ENCODE measurements at regions not wholly inside any gene's neighbourhood (a gene's known extent, or its start where the extent isn't known, plus 50 kb on each side); places are given as distances from the start of the nearest gene placed in this dataset.

DNA sequence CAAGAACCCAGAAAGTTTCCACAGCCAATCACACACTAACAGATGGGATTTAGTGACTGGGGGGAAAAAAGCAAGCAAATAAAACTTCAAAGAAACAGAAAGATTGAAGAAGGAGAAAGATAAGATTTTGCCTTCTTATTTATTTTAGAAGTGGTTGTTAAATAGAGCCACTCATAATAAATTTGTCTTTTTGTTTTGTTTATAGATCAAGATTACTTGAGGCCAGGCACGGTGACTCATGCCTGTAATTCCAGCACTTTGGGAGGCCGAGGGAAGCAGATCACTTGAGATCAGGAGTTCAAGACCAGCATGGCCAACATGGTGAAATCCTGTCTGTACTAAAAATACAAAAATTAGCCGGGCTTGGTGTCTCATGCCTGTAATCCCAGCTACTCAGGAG is 94.9 kb upstream of the RANBP3L start:
- no peak for DNase-seq (ENCODE audit: low spot score)
- H3K9me3 Mint-ChIP-seq (ENCODE audit: unreplicated experiment) = no peaks in the 10 kb centered on the region
- H3K4me1 Mint-ChIP-seq (ENCODE audit: unreplicated experiment) = peaks cover 2% of the 10 kb centered on the region
- no peak overlapping the region for H3K4me3 Mint-ChIP-seq (ENCODE audit: unreplicated experiment)
- H3K27ac Mint-ChIP-seq (ENCODE audit: unreplicated experiment) = no peak overlapping the region
- peaks cover 2% of the 10 kb centered on the region for H3K27me3 Mint-ChIP-seq (ENCODE audit: unreplicated experiment)
- TF ChIP-seq, protein P1, sequence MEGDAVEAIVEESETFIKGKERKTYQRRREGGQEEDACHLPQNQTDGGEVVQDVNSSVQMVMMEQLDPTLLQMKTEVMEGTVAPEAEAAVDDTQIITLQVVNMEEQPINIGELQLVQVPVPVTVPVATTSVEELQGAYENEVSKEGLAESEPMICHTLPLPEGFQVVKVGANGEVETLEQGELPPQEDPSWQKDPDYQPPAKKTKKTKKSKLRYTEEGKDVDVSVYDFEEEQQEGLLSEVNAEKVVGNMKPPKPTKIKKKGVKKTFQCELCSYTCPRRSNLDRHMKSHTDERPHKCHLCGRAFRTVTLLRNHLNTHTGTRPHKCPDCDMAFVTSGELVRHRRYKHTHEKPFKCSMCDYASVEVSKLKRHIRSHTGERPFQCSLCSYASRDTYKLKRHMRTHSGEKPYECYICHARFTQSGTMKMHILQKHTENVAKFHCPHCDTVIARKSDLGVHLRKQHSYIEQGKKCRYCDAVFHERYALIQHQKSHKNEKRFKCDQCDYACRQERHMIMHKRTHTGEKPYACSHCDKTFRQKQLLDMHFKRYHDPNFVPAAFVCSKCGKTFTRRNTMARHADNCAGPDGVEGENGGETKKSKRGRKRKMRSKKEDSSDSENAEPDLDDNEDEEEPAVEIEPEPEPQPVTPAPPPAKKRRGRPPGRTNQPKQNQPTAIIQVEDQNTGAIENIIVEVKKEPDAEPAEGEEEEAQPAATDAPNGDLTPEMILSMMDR (IDR thresholded peaks at IDR 0.05; ENCODE audit: unreplicated experiment) = no peak
- no peaks in the 10 kb centered on the region for H3K36me3 Mint-ChIP-seq (ENCODE audit: low read depth, unreplicated experiment)

DNA sequence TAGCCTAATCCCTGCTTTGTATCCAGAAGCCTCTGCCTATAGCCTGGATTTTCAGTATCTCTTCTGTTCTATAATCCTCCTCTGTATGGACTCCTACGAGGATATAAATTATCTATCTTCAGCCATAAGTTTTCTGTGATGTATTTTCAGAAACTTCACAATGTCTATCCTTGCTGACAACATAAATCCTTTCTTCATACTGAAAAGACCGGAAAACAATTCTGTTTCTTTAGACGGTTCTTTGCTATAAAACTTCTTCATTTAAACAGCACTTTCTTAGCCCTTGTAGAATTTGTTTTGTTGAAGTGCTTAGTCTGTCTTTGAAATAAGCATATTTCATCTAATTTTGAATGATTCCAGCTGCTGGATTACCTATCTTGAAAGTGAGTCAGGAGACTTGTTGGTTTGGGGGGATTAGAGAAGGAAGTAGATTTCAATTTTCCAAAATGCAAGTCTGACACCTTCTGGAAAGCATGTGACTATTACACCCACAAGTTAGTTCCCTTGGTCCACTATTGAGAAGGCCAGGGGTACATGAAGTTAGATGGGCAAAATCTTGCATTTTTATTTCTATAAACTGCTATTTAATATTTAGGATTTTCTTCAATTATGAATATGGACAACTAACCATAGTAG is 96.3 kb upstream of the RANBP3L start:
- no peak overlapping the region for H3K27ac Mint-ChIP-seq (ENCODE audit: unreplicated experiment)
- H3K4me1 Mint-ChIP-seq (ENCODE audit: unreplicated experiment) = peaks cover 2% of the 10 kb centered on the region
- H3K9me3 Mint-ChIP-seq (ENCODE audit: unreplicated experiment) = no peaks in the 10 kb centered on the region
- TF ChIP-seq, protein P1 (IDR thresholded peaks at IDR 0.05; ENCODE audit: unreplicated experiment) = no peak
- DNase-seq (ENCODE audit: low spot score) = no peak
- H3K27me3 Mint-ChIP-seq (ENCODE audit: unreplicated experiment) = no peaks in the 10 kb centered on the region
- H3K36me3 Mint-ChIP-seq (ENCODE audit: low read depth, unreplicated experiment) = no peaks in the 10 kb centered on the region
- H3K4me3 Mint-ChIP-seq (ENCODE audit: unreplicated experiment) = no peak overlapping the region

DNA sequence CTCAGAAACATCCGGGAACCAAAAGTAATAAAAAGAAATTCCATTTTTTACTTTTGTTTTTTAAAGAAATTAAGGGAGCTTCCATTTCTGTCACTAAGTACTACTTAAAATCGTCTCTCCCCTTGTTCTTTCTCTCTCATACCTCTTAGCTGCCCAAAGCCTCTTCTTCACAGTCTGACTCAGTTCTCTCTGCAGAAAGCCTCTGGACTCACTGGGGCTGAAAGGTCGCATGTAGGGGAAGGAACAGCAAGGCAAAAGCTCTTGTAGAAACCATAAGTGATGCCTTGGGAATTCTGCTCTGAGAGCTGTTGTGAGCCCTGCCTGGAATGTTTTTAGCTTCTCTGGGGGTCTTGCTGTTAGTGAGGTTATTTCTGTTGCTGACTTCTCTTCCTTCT is 100.8 kb upstream of the RANBP3L start:
- DNase-seq (ENCODE audit: low spot score) = no peak
- Mint-ChIP-seq H3K27ac (ENCODE audit: unreplicated experiment) (no peak overlapping the region), H3K36me3 (ENCODE audit: low read depth, unreplicated experiment) (no peaks in the 10 kb centered on the region), H3K27me3 (ENCODE audit: unreplicated experiment) (no peaks in the 10 kb centered on the region), H3K4me3 (ENCODE audit: unreplicated experiment) (no peak overlapping the region), H3K9me3 (ENCODE audit: unreplicated experiment) (no peaks in the 10 kb centered on the region), H3K4me1 (ENCODE audit: unreplicated experiment) (peaks cover 2% of the 10 kb centered on the region)
- TF ChIP-seq, protein P1 (IDR thresholded peaks at IDR 0.05; ENCODE audit: unreplicated experiment) = no peak

DNA sequence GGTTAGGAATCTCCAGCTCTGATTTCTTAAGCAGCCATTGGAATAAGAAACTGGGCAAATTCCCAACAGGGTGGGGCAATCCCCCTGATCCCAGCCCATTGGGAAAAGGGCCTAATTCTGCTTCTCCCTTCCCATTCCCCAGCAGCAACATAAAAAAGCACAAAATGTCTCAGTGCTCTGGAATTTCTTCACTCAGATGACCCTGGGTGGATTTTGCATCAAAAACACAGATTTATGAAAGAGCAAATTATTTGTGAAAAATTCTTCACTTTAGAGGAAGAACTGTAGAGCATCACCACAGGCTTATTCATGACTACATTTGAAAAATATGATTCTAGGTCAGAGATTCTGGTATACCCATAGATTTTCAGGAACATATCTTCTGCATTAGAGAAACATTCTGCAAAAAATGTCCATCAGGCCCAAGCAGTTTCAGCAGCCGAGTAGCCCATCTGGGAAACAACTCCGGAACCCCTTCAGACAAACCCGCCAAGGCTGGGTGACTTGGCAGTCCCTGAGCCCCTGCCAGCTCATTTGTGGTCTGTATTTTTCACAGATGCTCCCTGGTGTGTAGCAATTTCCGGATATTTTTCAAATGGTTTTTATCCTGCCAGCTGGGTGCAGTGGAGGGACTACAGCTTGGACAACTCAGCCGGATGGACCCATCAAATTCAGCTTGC is 102.1 kb upstream of the RANBP3L start:
- H3K4me3 Mint-ChIP-seq (ENCODE audit: unreplicated experiment) = no peak overlapping the region
- DNase-seq (ENCODE audit: low spot score) = no peak
- H3K9me3 Mint-ChIP-seq (ENCODE audit: unreplicated experiment) = no peaks in the 10 kb centered on the region
- no peaks in the 10 kb centered on the region for H3K27me3 Mint-ChIP-seq (ENCODE audit: unreplicated experiment)
- TF ChIP-seq, protein P1 (IDR thresholded peaks at IDR 0.05; ENCODE audit: unreplicated experiment) = no peak
- peaks cover 2% of the 10 kb centered on the region for H3K4me1 Mint-ChIP-seq (ENCODE audit: unreplicated experiment)
- H3K27ac Mint-ChIP-seq (ENCODE audit: unreplicated experiment) = no peak overlapping the region
- no peaks in the 10 kb centered on the region for H3K36me3 Mint-ChIP-seq (ENCODE audit: low read depth, unreplicated experiment)

DNA sequence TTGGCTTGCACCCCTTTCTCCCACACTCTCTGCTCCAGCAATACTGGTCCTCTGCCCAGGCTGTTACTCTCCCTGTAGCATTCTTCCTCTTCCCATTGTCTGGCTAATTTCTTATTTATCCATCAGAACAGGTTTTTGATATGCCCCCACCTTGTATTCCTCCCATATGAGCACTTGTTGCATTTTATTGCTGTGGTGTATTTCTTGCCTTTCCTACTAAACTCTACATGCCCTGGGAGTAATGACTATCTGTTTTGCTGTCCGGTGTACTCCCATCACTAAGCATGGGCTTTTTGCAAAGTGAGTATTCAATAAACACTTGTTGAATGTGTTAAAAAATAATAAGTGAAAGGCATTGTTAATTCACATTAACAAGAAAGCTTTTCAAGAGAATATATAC is 104.3 kb upstream of the RANBP3L start:
- Mint-ChIP-seq H3K27me3 (ENCODE audit: unreplicated experiment) (no peaks in the 10 kb centered on the region), H3K4me3 (ENCODE audit: unreplicated experiment) (no peak overlapping the region), H3K27ac (ENCODE audit: unreplicated experiment) (no peak overlapping the region), H3K4me1 (ENCODE audit: unreplicated experiment) (peaks cover 2% of the 10 kb centered on the region), H3K9me3 (ENCODE audit: unreplicated experiment) (no peaks in the 10 kb centered on the region), H3K36me3 (ENCODE audit: low read depth, unreplicated experiment) (no peaks in the 10 kb centered on the region)
- TF ChIP-seq, protein P1 (IDR thresholded peaks at IDR 0.05; ENCODE audit: unreplicated experiment) = no peak
- DNase-seq (ENCODE audit: low spot score) = no peak
